PC-9 (cell line): ENCODE measurements at regions not wholly inside any gene's neighbourhood (a gene's known extent, or its start where the extent isn't known, plus 50 kb on each side); places are given as distances from the start of the nearest gene placed in this dataset.

Experiments used
- BruUV-seq: library from RNA; stranded (reverse); fragments of 400-500 nt; replicated peaks from 2 replicates; lab custom pipeline; 2021; lab: Mats Ljungman, UMichigan
- CTCF ChIA-PET: fragments of 300-600 bp; sonication (Branson Sonifier 250); formaldehyde crosslinking; loops from one replicate; lab custom pipeline; 2022; ENCODE audit warnings: antibody characterized with exemption; lab: Charles Lee
- POLR2A ChIA-PET: fragments of 300-600 bp; sonication (Branson Sonifier 250); formaldehyde crosslinking; loops from one replicate; lab custom pipeline; 2022; ENCODE audit warnings: antibody characterized with exemption; ENCODE audit not compliant: unreplicated experiment; lab: Charles Lee
- DNase-seq, 2 experiments: peaks; one replicate each; pipeline versions ENCODE4 v3.0.0 to v3.0.0-alpha.2; 2015 to 2022; ENCODE audit warnings: mixed read lengths in 1 of 2
- H2AFZ ChIP-seq: fragments of 200-600 bp; sonication (generic); 2 replicates; pipeline ENCODE4 v1.8.1; 2017; ENCODE audit warnings: antibody characterized with exemption
- H3F3A ChIP-seq: fragments of 200-600 bp; sonication (generic); 2 replicates; pipeline ENCODE4 v1.8.1; 2017; ENCODE audit warnings: antibody characterized with exemption, mild to moderate bottlenecking, low read depth; ENCODE audit not compliant: insufficient read depth
- H3K27ac ChIP-seq: fragments of 200-600 bp; sonication (generic); 2 replicates; pipeline ENCODE4 v1.6.1; 2016; ENCODE audit warnings: mixed run types
- H3K27me3 ChIP-seq: fragments of 200-600 bp; sonication (generic); 2 replicates; pipeline ENCODE4 v1.6.1; 2016; ENCODE audit warnings: low read depth, mixed run types; ENCODE audit not compliant: insufficient read depth
- H3K36me3 ChIP-seq: fragments of 200-600 bp; sonication (generic); 2 replicates; pipeline ENCODE4 v1.6.1; 2016; ENCODE audit warnings: low read depth, mixed run types
- H3K4me1 ChIP-seq: fragments of 200-600 bp; sonication (generic); replicated peaks from 2 replicates; pipeline ENCODE4 v1.6.1; 2016; ENCODE audit warnings: mixed run types; ENCODE audit not compliant: insufficient read depth
- H3K4me2 ChIP-seq: fragments of 200-600 bp; sonication (generic); 2 replicates; pipeline ENCODE4 v1.6.1; 2017; ENCODE audit warnings: mixed run types
- H3K4me3 ChIP-seq: fragments of 200-600 bp; sonication (generic); 2 replicates; pipeline ENCODE4 v1.6.1; 2016; ENCODE audit warnings: mixed run types
- H3K79me2 ChIP-seq: fragments of 200-600 bp; sonication (generic); 2 replicates; pipeline ENCODE4 v1.6.1; 2017; ENCODE audit warnings: low read depth, mixed run types
- H3K9me2 ChIP-seq: fragments of 200-600 bp; sonication (generic); 2 replicates; pipeline ENCODE4 v1.8.1; 2017; ENCODE audit warnings: mild to moderate bottlenecking; ENCODE audit not compliant: insufficient read depth
- H3K9me3 ChIP-seq: fragments of 200-600 bp; sonication (generic); 2 replicates; pipeline ENCODE4 v1.8.1; 2016; ENCODE audit warnings: low read depth; ENCODE audit not compliant: insufficient read depth
- H4K20me1 ChIP-seq: fragments of 200-600 bp; sonication (generic); 2 replicates; pipeline ENCODE4 v1.8.1; 2017; ENCODE audit not compliant: insufficient read depth
- EZH2 ChIP-seq: fragments of 200-600 bp; sonication (generic); IDR thresholded peaks from 2 replicates; pipeline ENCODE4 v1.8.0; 2017; ENCODE audit warnings: antibody characterized with exemption, low read depth
- intact Hi-C: fragments of 100-400 bp; cut with micrococcal nuclease; formaldehyde crosslinking; loops from one replicate; pipeline ENCODE4 v1.10.0; 2022; ENCODE audit not compliant: unreplicated experiment
- TF ChIP-seq, protein P1 (sequence below): fragments of 200-600 bp; sonication (generic); conservative IDR thresholded peaks from 2 replicates; pipeline ENCODE4 v1.6.1; 2017; ENCODE audit warnings: mixed run types, antibody characterized with exemption, mild to moderate bottlenecking, moderate library complexity

DNA sequence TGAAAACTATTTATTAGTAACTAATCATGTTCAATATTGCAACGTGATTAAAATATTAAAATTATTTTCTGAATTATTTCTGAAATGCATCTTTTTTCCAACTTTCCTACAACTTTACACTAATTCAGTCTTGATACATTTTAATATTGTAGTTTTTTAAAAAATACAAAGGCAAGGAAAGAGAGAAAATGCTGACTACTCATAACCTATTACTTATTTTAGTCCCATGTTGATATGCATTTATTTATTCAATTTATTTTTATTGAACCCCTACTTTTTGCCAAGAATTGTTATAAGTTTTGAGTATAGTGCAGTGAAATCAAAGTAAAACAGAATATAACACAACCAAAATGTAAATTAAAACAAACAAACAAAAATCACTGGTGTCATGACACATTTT, 978.2 kb downstream of the CDH9 start:
- Histone ChIP-seq H3K9me3 (no peaks in the 10 kb centered on the region), H3K4me1 (no peaks in the 10 kb centered on the region), H3K36me3 (no peaks in the 10 kb centered on the region), H3K4me2 (no peak overlapping the region), H3K9me2 (no peaks in the 10 kb centered on the region), H4K20me1 (no peaks in the 10 kb centered on the region), H3K27ac (no peak overlapping the region), H3F3A (no peaks in the 10 kb centered on the region), H3K27me3 (no peaks in the 10 kb centered on the region), H2AFZ (no peak overlapping the region), H3K4me3 (no peak overlapping the region), H3K79me2 (no peaks in the 10 kb centered on the region)
- intact Hi-C loops: no loop called here
- DNase-seq: no peak
- POLR2A ChIA-PET: no interaction called here
- no TSS peak for BruUV-seq
- no peak for TF ChIP-seq EZH2
- TF ChIP-seq, protein P1, sequence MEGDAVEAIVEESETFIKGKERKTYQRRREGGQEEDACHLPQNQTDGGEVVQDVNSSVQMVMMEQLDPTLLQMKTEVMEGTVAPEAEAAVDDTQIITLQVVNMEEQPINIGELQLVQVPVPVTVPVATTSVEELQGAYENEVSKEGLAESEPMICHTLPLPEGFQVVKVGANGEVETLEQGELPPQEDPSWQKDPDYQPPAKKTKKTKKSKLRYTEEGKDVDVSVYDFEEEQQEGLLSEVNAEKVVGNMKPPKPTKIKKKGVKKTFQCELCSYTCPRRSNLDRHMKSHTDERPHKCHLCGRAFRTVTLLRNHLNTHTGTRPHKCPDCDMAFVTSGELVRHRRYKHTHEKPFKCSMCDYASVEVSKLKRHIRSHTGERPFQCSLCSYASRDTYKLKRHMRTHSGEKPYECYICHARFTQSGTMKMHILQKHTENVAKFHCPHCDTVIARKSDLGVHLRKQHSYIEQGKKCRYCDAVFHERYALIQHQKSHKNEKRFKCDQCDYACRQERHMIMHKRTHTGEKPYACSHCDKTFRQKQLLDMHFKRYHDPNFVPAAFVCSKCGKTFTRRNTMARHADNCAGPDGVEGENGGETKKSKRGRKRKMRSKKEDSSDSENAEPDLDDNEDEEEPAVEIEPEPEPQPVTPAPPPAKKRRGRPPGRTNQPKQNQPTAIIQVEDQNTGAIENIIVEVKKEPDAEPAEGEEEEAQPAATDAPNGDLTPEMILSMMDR: no peak
- CTCF ChIA-PET: no interaction called here

DNA sequence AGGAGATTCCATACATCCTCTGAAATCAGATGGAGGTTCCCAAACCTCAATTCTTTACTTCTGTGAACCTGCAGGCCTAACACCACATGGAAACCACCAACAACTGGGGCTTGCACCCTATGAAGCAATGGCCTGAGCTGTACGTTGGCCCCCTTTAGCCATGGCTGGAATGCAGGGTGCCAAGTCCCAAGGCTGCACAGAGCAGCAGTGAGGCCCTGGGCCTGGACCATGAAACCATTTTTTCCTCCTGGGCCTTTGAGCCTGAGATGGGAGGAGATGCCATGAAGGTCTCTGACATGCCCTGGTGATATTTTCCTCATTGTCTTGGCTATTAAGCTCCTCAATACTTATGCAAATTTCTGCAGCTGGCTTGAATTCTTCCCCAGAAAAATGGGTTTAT, 983.8 kb downstream of the CDH9 start:
- no peak for TF ChIP-seq EZH2
- TF ChIP-seq, protein P1: no peak
- H4K20me1 ChIP-seq: no peaks in the 10 kb centered on the region
- H3K4me2 ChIP-seq: no peak overlapping the region
- H3F3A ChIP-seq: no peaks in the 10 kb centered on the region
- H3K36me3 ChIP-seq: no peaks in the 10 kb centered on the region
- no peak overlapping the region for H3K4me3 ChIP-seq
- no TSS peak for BruUV-seq
- CTCF ChIA-PET: no interaction called here
- POLR2A ChIA-PET: no interaction called here
- no peaks in the 10 kb centered on the region for H3K79me2 ChIP-seq
- no peaks in the 10 kb centered on the region for H3K27me3 ChIP-seq
- no peak for DNase-seq
- H3K9me2 ChIP-seq: no peaks in the 10 kb centered on the region
- H3K27ac ChIP-seq: no peak overlapping the region
- no peaks in the 10 kb centered on the region for H3K9me3 ChIP-seq
- H2AFZ ChIP-seq: no peak overlapping the region
- no peaks in the 10 kb centered on the region for H3K4me1 ChIP-seq
- intact Hi-C loops: no loop called here

DNA sequence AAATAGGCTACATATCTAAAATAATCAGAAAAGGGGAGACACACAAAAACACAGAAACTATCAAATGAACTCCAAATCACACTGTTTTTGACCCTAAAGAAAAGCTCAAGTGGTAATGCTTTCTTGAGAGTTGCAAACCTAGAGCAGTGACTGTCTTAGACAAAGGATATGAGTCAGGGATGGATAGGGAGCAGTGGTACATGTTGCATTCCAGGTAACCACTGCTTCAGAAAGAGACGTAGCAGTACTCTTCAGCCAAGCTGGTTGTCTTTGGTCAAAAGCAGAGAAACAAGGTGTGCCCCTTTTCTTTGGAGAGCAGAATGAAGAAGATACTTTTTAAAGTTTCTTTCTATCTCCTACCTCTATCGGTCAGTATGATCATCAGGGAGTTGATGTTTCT, 1003.6 kb downstream of the CDH9 start:
- DNase-seq: no peak
- Histone ChIP-seq H3K9me3 (no peaks in the 10 kb centered on the region), H3K36me3 (no peaks in the 10 kb centered on the region), H3K4me3 (no peak overlapping the region), H3K27ac (no peak overlapping the region), H3K79me2 (no peaks in the 10 kb centered on the region), H3K4me2 (no peak overlapping the region), H4K20me1 (no peaks in the 10 kb centered on the region), H3F3A (no peaks in the 10 kb centered on the region), H3K4me1 (no peaks in the 10 kb centered on the region), H3K9me2 (no peaks in the 10 kb centered on the region), H2AFZ (no peak overlapping the region), H3K27me3 (no peaks in the 10 kb centered on the region)
- intact Hi-C loops: no loop called here
- POLR2A ChIA-PET: no interaction called here
- CTCF ChIA-PET: no interaction called here
- no TSS peak for BruUV-seq
- TF ChIP-seq, protein P1: no peak
- TF ChIP-seq EZH2: no peak
